A673 (cell line): ENCODE measurements at regions not wholly inside any gene's neighbourhood (a gene's known extent, or its start where the extent isn't known, plus 50 kb on each side); places are given as distances from the start of the nearest gene placed in this dataset.

Experiments
- CTCF ChIP-seq: fragments of 300-800, 200-600 bp; sonication (generic); conservative IDR thresholded peaks from 2 replicates; pipeline ENCODE4 v1.5.1; 2017; ENCODE audit warnings: low read depth, mild to moderate bottlenecking, antibody characterized with exemption, low read length, moderate library complexity, mixed read lengths
- EZH2 ChIP-seq: fragments of 200-600 bp; sonication (generic); IDR thresholded peaks from 2 replicates; pipeline ENCODE4 v1.6.1; 2017; ENCODE audit warnings: borderline replicate concordance, low read depth, mild to moderate bottlenecking, mixed read lengths, antibody characterized with exemption, low read length; ENCODE audit not compliant: poor library complexity, severe bottlenecking

DNA sequence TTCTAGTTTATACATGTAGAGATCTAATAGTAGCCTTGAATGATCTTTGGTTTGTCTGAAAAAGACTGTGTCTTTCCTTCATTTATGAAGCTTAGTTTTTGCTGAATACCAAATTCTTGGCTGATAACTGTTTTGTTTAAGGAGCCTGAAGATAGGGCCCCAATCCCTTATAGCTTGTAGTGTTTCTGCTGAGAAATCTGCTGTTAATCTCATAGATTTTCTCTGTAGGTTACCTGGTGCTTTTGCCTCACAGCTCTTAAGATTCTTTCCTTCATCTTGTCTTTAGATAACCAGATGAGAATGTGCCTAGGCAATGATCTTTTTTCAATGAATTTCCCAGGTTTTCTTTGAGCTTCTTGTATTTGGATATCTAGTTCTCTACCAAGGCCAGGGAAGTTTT lies 562.1 kb downstream of the XIRP2 start:
- TF ChIP-seq EZH2: no peak
- TF ChIP-seq CTCF: no peak
